ENCODE measurements at regions not wholly inside any gene's neighbourhood (a gene's known extent, or its start where the extent isn't known, plus 50 kb on each side); places are given as distances from the start of the nearest gene placed in this dataset.
A peak's percentile ranks its signal among the peaks of the same experiment; 100 is the strongest.

- DNase-seq (ENCODE audit: low read depth in 2 of 3, low spot score in 2 of 3) = no peak
Measured at GRCh38 chr4:92100975-92101374, 202.8 kb upstream of the GRID2 start.

GRCh38 chr4:92101737-92102172 is 202.0 kb upstream of the GRID2 start:
- DNase-seq (ENCODE audit: low read depth in 2 of 3, low spot score in 2 of 3) = no peak

GRCh38 chr4:92104506-92104905 is 199.3 kb upstream of the GRID2 start:
- no peak for DNase-seq (ENCODE audit: low read depth in 2 of 3, low spot score in 2 of 3)

- DNase-seq (ENCODE audit: low read depth in 2 of 3, low spot score in 2 of 3) = no peak
Measured at GRCh38 chr4:92106816-92107215, 196.9 kb upstream of the GRID2 start.

- no peak for DNase-seq (ENCODE audit: low read depth in 2 of 3, low spot score in 2 of 3)
Measured at GRCh38 chr4:92111493-92111892, 192.3 kb upstream of the GRID2 start.

- DNase-seq (ENCODE audit: low read depth in 2 of 3, low spot score in 2 of 3) = no peak
Measured at GRCh38 chr4:92112805-92113204, 191.0 kb upstream of the GRID2 start.

- DNase-seq (ENCODE audit: low read depth in 2 of 3, low spot score in 2 of 3) = no peak
Measured at GRCh38 chr4:92120810-92121498, 182.8 kb upstream of the GRID2 start.

GRCh38 chr4:92122911-92123310 is 180.9 kb upstream of the GRID2 start:
- DNase-seq (ENCODE audit: low read depth in 2 of 3, low spot score in 2 of 3) = no peak

- DNase-seq (ENCODE audit: low read depth in 2 of 3, low spot score in 2 of 3) = no peak
Measured at GRCh38 chr4:92128676-92129075, 175.1 kb upstream of the GRID2 start.

GRCh38 chr4:92129408-92129994 is 174.3 kb upstream of the GRID2 start:
- no peak for DNase-seq (ENCODE audit: low read depth in 2 of 3, low spot score in 2 of 3)

- DNase-seq (ENCODE audit: low read depth in 2 of 3, low spot score in 2 of 3) = no peak
Measured at GRCh38 chr4:92136434-92136833, 167.3 kb upstream of the GRID2 start.

- peak in 1 of 3 donors; percentile 12 for DNase-seq (ENCODE audit: low read depth in 2 of 3, low spot score in 2 of 3)
Measured at GRCh38 chr4:92163348-92163747, 140.4 kb upstream of the GRID2 start.

GRCh38 chr4:92170340-92170739 is 133.4 kb upstream of the GRID2 start:
- no peak for DNase-seq (ENCODE audit: low read depth in 2 of 3, low spot score in 2 of 3)

GRCh38 chr4:92172203-92172602 is 131.6 kb upstream of the GRID2 start:
- DNase-seq (ENCODE audit: low read depth in 2 of 3, low spot score in 2 of 3) = no peak

- DNase-seq (ENCODE audit: low read depth in 2 of 3, low spot score in 2 of 3) = no peak
Measured at GRCh38 chr4:92175250-92175649, 128.5 kb upstream of the GRID2 start.

- no peak for DNase-seq (ENCODE audit: low read depth in 2 of 3, low spot score in 2 of 3)
Measured at GRCh38 chr4:92182006-92182735, 121.6 kb upstream of the GRID2 start.

GRCh38 chr4:92182736-92183407 is 120.9 kb upstream of the GRID2 start:
- no peak for DNase-seq (ENCODE audit: low read depth in 2 of 3, low spot score in 2 of 3)

- no peak for DNase-seq (ENCODE audit: low read depth in 2 of 3, low spot score in 2 of 3)
Measured at GRCh38 chr4:92183825-92184224, 119.9 kb upstream of the GRID2 start.

GRCh38 chr4:92184566-92184965 is 119.2 kb upstream of the GRID2 start:
- DNase-seq (ENCODE audit: low read depth in 2 of 3, low spot score in 2 of 3) = no peak

- no peak for DNase-seq (ENCODE audit: low read depth in 2 of 3, low spot score in 2 of 3)
Measured at GRCh38 chr4:92186239-92186638, 117.5 kb upstream of the GRID2 start.

- DNase-seq (ENCODE audit: low read depth in 2 of 3, low spot score in 2 of 3) = no peak
Measured at GRCh38 chr4:92189146-92189545, 114.6 kb upstream of the GRID2 start.

Measured in hematopoietic multipotent progenitor cell (in vitro differentiated cells).